NB4 (cell line): ENCODE measurements at regions not wholly inside any gene's neighbourhood (a gene's known extent, or its start where the extent isn't known, plus 50 kb on each side); places are given as distances from the start of the nearest gene placed in this dataset.

ENCODE experiments used
- CTCF ChIP-seq: IDR thresholded peaks from one replicate; pipeline ENCODE4 v1.5.1; 2012; ENCODE audit warnings: low read depth, low read length
- MYC ChIP-seq: IDR thresholded peaks from 2 replicates; pipeline ENCODE4 v1.6.1; 2011; ENCODE audit warnings: low read depth, low read length
- POLR2A ChIP-seq: IDR thresholded peaks from 2 replicates; pipeline ENCODE4 v1.6.1; 2011; ENCODE audit warnings: mild to moderate bottlenecking; ENCODE audit not compliant: insufficient read length; ENCODE audit errors: extremely low read depth
- TF ChIP-seq, protein P1 (sequence below): IDR thresholded peaks from 2 replicates; pipeline ENCODE4 v1.6.1; 2011; ENCODE audit warnings: low read depth, low read length

DNA sequence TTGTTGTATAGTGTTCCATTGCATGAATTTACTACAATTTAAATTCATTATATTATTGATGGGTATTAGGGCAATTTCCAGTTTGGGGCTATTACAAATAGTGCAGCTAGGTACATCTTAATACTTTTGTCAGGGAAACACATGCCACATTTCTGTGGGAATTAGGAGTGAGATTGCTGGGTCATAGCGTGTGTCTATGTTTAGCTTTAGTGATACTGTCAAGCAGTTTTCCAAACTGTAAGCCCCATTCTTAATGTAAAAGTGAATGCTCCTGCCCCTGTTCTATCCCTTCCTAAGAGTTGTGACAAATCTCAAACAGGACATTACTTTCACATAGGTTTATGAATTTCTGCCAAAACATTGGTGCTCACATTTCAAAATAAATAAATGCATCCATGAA is 184.5 kb upstream of the ANKRD28 start:
- no peak for TF ChIP-seq POLR2A
- no peak for TF ChIP-seq CTCF
- TF ChIP-seq, protein P1, sequence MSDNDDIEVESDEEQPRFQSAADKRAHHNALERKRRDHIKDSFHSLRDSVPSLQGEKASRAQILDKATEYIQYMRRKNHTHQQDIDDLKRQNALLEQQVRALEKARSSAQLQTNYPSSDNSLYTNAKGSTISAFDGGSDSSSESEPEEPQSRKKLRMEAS: no peak
- TF ChIP-seq MYC: no peak
